Nephron (organoid): ENCODE measurements at regions not wholly inside any gene's neighbourhood (a gene's known extent, or its start where the extent isn't known, plus 50 kb on each side); places are given as distances from the start of the nearest gene placed in this dataset.

Source experiments
- H3K27ac Mint-ChIP-seq, 3 experiments: 2 replicates each; pipeline ENCODE4 v1.8.0; 2020; ENCODE audit warnings: mixed read lengths in 3 of 3, mild to moderate bottlenecking in 2 of 3, moderate library complexity in 1 of 3
- H3K27me3 Mint-ChIP-seq: 2 replicates; pipeline ENCODE4 v1.8.0; 2021; ENCODE audit warnings: low read depth, mild to moderate bottlenecking, moderate library complexity, mixed read lengths
- H3K36me3 Mint-ChIP-seq: 2 replicates; pipeline ENCODE4 v1.8.0; 2020; ENCODE audit warnings: low read depth, mixed read lengths
- H3K4me1 Mint-ChIP-seq: 2 replicates; pipeline ENCODE4 v1.8.0; 2020; ENCODE audit warnings: mixed read lengths
- H3K4me3 Mint-ChIP-seq, 3 experiments: 2 replicates each; pipeline ENCODE4 v1.8.0; 2020; ENCODE audit warnings: mild to moderate bottlenecking in 3 of 3, mixed read lengths in 3 of 3, moderate library complexity in 2 of 3
- H3K9me3 Mint-ChIP-seq: 2 replicates; pipeline ENCODE4 v1.8.0; 2020; ENCODE audit warnings: mixed read lengths
- CTCF ChIP-seq, 3 experiments: fragments of 200-600 bp; sonication (generic); IDR thresholded peaks; one replicate each; pipeline ENCODE4 v1.5.0; 2021; ENCODE audit warnings: antibody characterized with exemption in 3 of 3; ENCODE audit not compliant: unreplicated experiment in 3 of 3

DNA sequence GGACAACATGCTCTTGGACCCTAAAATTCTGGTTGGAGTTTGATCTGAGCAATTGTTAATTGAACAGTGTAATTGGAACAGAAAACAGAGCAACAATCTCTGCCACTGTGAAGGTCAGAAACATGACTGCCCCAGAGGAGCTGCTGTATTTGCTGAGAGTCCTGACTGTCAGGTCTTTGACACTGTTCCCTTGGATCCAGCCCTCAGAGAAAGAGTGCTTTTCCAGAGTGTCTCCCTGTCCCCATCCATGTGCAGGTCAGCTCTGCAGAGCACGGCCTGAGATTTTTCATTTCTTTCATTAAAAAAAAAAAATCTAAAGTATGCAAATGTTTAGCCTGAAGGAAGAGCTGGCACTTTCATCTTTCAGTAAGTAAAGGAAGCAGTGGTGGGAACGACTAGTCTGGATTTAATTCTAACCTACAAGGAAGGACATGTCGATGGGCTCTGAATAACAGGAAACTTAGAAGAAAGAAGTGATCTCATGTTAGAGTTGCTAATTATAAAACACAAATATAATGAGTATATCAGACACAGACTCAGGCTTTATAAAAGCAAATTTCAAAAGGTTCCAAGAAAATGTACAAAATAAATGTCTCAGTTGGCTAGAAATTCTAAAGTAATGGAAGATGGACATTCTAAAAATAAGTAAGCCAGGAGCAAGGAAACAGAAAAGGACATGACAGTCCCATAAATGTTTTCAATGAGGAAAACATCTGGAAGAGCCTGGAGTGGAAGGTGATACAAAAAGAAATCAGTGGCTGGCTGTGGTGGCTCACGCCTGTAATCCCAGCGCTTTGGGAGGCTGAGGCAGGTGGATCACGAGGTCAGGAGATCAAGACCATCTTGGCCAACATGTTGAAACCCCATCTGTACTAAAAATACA lies 876.5 kb downstream of the EPHA4 start:
- no peaks in the 10 kb centered on the region for H3K36me3 Mint-ChIP-seq
- peaks cover 4% of the 10 kb centered on the region for H3K27me3 Mint-ChIP-seq
- H3K4me1 Mint-ChIP-seq, result no peaks in the 10 kb centered on the region
- H3K27ac Mint-ChIP-seq, result no peak overlapping the region
- H3K9me3 Mint-ChIP-seq, result peaks cover under 1% of the 10 kb centered on the region
- TF ChIP-seq CTCF (IDR thresholded peaks at IDR 0.05; ENCODE audit: unreplicated experiment in 3 of 3), result no peak
- H3K4me3 Mint-ChIP-seq, result no peak overlapping the region

GRCh38 chr2:220696280-220696669 lies 875.8 kb downstream of the EPHA4 start:
- Mint-ChIP-seq H3K27ac (no peak overlapping the region), H3K27me3 (peaks cover 4% of the 10 kb centered on the region), H3K9me3 (peaks cover 4% of the 10 kb centered on the region), H3K36me3 (no peaks in the 10 kb centered on the region), H3K4me1 (no peaks in the 10 kb centered on the region), H3K4me3 (no peak overlapping the region)
- TF ChIP-seq CTCF (IDR thresholded peaks at IDR 0.05; ENCODE audit: unreplicated experiment in 3 of 3), result no peak

DNA sequence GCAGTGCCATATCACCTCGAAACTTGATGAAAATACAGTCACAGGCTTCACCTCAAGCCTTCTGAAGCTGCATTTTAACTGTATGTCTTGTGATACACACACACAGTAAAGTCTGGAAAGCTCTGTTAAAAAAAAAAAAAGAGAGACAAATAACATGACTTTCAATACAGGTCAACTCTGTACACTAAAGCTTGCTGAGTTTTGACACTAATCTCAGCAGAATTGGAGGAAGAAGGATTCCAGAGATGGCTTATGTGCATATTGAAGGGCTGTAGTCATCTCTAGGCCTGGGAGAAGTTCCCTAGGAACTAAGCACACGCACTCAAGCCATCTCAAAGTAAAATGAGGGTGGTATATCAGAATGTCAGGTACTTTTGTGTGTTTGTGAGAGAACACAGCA lies 875.1 kb downstream of the EPHA4 start:
- Mint-ChIP-seq H3K4me3 (no peak overlapping the region), H3K27ac (no peak overlapping the region), H3K4me1 (no peaks in the 10 kb centered on the region), H3K9me3 (peaks cover 11% of the 10 kb centered on the region), H3K27me3 (peaks cover 4% of the 10 kb centered on the region), H3K36me3 (no peaks in the 10 kb centered on the region)
- TF ChIP-seq CTCF (IDR thresholded peaks at IDR 0.05; ENCODE audit: unreplicated experiment in 3 of 3), result no peak

- Mint-ChIP-seq H3K4me3 (no peak overlapping the region), H3K9me3 (peaks cover 11% of the 10 kb centered on the region), H3K4me1 (no peaks in the 10 kb centered on the region), H3K27me3 (no peaks in the 10 kb centered on the region), H3K36me3 (no peaks in the 10 kb centered on the region), H3K27ac (no peak overlapping the region)
- no peak for TF ChIP-seq CTCF (IDR thresholded peaks at IDR 0.05; ENCODE audit: unreplicated experiment in 3 of 3)
Measured at GRCh38 chr2:220701115-220701514, 871.0 kb downstream of the EPHA4 start.

GRCh38 chr2:220703279-220703678 lies 868.8 kb downstream of the EPHA4 start:
- Mint-ChIP-seq H3K9me3 (peaks cover 11% of the 10 kb centered on the region), H3K27ac (no peak overlapping the region), H3K27me3 (no peaks in the 10 kb centered on the region), H3K36me3 (no peaks in the 10 kb centered on the region), H3K4me3 (no peak overlapping the region), H3K4me1 (no peaks in the 10 kb centered on the region)
- no peak for TF ChIP-seq CTCF (IDR thresholded peaks at IDR 0.05; ENCODE audit: unreplicated experiment in 3 of 3)

- no peak overlapping the region for H3K4me3 Mint-ChIP-seq
- TF ChIP-seq CTCF (IDR thresholded peaks at IDR 0.05; ENCODE audit: unreplicated experiment in 3 of 3), result no peak
- no peaks in the 10 kb centered on the region for H3K27me3 Mint-ChIP-seq
- peaks cover 11% of the 10 kb centered on the region for H3K9me3 Mint-ChIP-seq
- no peaks in the 10 kb centered on the region for H3K4me1 Mint-ChIP-seq
- H3K27ac Mint-ChIP-seq, result no peak overlapping the region
- H3K36me3 Mint-ChIP-seq, result no peaks in the 10 kb centered on the region
Measured at GRCh38 chr2:220704081-220704480, 868.0 kb downstream of the EPHA4 start.
